Body of pancreas (tissue), 4 donors: ENCODE measurements at regions not wholly inside any gene's neighbourhood (a gene's known extent, or its start where the extent isn't known, plus 50 kb on each side); places are given as distances from the start of the nearest gene placed in this dataset.

Experiments used
- ATAC-seq: fragments of 150-250 bp; one replicate; pipeline ENCODE4 v1.9.1; 2016
- DNase-seq, 4 donors: peaks; one replicate each; pipeline ENCODE4 v3.0.0-alpha.2; 2019
- H3K27ac ChIP-seq, 4 donors: fragments of 200-600 bp; sonication (generic); 1 replicate in 3 of 4; 2 replicates in 1 of 4; pipeline versions ENCODE4 v1.5.1 to v1.6.1; 2016 to 2019; ENCODE audit warnings: mild to moderate bottlenecking in 1 of 4, mixed read lengths in 1 of 4, moderate library complexity in 1 of 4
- H3K27me3 ChIP-seq, 2 donors: fragments of 200-600 bp; sonication (generic); one replicate each; pipeline ENCODE4 v1.6.0; 2016; ENCODE audit warnings: mild to moderate bottlenecking in 1 of 2
- H3K36me3 ChIP-seq, 2 donors: fragments of 200-600 bp; sonication (generic); replicated peaks in 1 of 2; 2 replicates each; pipeline ENCODE4 v1.5.1; 2016; ENCODE audit warnings: low read depth in 2 of 2; ENCODE audit not compliant: insufficient read depth in 1 of 2
- H3K4me1 ChIP-seq: fragments of 200-600 bp; sonication (generic); one replicate; pipeline ENCODE4 v1.6.0; 2016
- H3K4me3 ChIP-seq, 2 donors: fragments of 200-600 bp; sonication (generic); 1 replicate in 1 of 2; 2 replicates in 1 of 2; pipeline ENCODE4 v1.5.1; 2016 to 2019
- H3K9me3 ChIP-seq, 3 donors: fragments of 200-600 bp; sonication (generic); 1 replicate in 2 of 3; 2 replicates in 1 of 3; pipeline ENCODE4 v1.5.1; 2016
- POLR2A ChIP-seq, 3 donors: fragments of 450-650 bp; IDR thresholded peaks; one replicate each; pipeline ENCODE4 v1.6.1; 2016; ENCODE audit warnings: antibody characterized with exemption in 3 of 3, mild to moderate bottlenecking in 2 of 3
- WGBS, 2 donors: methylation state at CpG; one replicate each; pipeline ENCODE4 v1.1.5; 2017; 5-methylcytosine and 5-hydroxymethylcytosine counted together
- intact Hi-C: fragments of 100-400 bp; cut with DNase I; formaldehyde crosslinking; loops from one replicate; pipeline ENCODE4 v1.15.1; 2023
- TF ChIP-seq, protein P1 (sequence below), 7 experiments: fragments of 450-650 bp in 4 of 7; fragments of 200-600 bp in 3 of 7; sonication (generic) in 3 of 7; IDR thresholded peaks; one replicate each; pipeline ENCODE4 v1.5.1; 2016 to 2019; ENCODE audit warnings: antibody characterized with exemption in 7 of 7

- H3K4me3 ChIP-seq: no peak overlapping the region
- 70 to 74% methylated on average over 3 of the region's 3 CpGs for WGBS, 2 donors
- H3K36me3 ChIP-seq: no peaks in the 10 kb centered on the region
- no peaks in the 10 kb centered on the region for H3K9me3 ChIP-seq
- no peaks in the 10 kb centered on the region for H3K4me1 ChIP-seq
- intact Hi-C loops: no loop called here
- ATAC-seq: no peak
- no peak for DNase-seq
- no peaks in the 10 kb centered on the region for H3K27me3 ChIP-seq
- H3K27ac ChIP-seq: no peak overlapping the region
- TF ChIP-seq, protein P1, sequence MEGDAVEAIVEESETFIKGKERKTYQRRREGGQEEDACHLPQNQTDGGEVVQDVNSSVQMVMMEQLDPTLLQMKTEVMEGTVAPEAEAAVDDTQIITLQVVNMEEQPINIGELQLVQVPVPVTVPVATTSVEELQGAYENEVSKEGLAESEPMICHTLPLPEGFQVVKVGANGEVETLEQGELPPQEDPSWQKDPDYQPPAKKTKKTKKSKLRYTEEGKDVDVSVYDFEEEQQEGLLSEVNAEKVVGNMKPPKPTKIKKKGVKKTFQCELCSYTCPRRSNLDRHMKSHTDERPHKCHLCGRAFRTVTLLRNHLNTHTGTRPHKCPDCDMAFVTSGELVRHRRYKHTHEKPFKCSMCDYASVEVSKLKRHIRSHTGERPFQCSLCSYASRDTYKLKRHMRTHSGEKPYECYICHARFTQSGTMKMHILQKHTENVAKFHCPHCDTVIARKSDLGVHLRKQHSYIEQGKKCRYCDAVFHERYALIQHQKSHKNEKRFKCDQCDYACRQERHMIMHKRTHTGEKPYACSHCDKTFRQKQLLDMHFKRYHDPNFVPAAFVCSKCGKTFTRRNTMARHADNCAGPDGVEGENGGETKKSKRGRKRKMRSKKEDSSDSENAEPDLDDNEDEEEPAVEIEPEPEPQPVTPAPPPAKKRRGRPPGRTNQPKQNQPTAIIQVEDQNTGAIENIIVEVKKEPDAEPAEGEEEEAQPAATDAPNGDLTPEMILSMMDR (IDR thresholded peaks at IDR 0.05): no peak
- TF ChIP-seq POLR2A (IDR thresholded peaks at IDR 0.05): no peak
Measured at GRCh38 chr2:104004821-104005220, 849.1 kb upstream of the POU3F3 start.

GRCh38 chr2:104016801-104017200, 837.1 kb upstream of the POU3F3 start:
- no peak for ATAC-seq
- Histone ChIP-seq H3K9me3 (no peaks in the 10 kb centered on the region), H3K4me1 (no peaks in the 10 kb centered on the region), H3K27me3 (no peaks in the 10 kb centered on the region), H3K4me3 (no peak overlapping the region), H3K36me3 (no peaks in the 10 kb centered on the region), H3K27ac (no peak overlapping the region)
- intact Hi-C loops: no loop called here
- DNase-seq: no peak
- WGBS, 2 donors: 47 to 57% methylated on average over 3 of the region's 3 CpGs
- TF ChIP-seq POLR2A (IDR thresholded peaks at IDR 0.05): no peak
- TF ChIP-seq, protein P1 (IDR thresholded peaks at IDR 0.05): no peak

DNA sequence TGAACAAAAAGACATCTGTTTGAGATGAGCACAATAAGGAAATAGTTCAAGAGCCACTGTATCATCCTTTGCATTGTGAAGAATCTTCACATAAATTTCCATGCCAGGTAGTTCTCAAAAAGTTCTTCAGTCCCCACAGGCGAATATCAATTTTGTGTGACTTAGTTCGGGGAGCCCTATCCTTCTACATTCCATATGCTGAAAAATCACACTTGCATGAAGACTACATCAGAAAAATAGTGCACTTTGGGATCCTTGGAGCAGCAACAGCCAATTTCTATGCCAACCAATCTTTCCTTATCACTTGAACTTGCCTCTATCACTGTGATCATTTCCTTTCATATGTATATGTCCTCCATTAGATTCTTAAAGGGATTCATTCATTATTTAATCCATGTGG, 830.6 kb upstream of the POU3F3 start:
- DNase-seq (no peak), ATAC-seq (no peak)
- H3K4me1 ChIP-seq: no peaks in the 10 kb centered on the region
- TF ChIP-seq POLR2A (IDR thresholded peaks at IDR 0.05): no peak
- TF ChIP-seq, protein P1 (IDR thresholded peaks at IDR 0.05): no peak
- no peaks in the 10 kb centered on the region for H3K9me3 ChIP-seq
- intact Hi-C loops: no loop called here
- H3K27ac ChIP-seq: no peak overlapping the region
- H3K27me3 ChIP-seq: no peaks in the 10 kb centered on the region
- H3K4me3 ChIP-seq: no peak overlapping the region
- H3K36me3 ChIP-seq: no peaks in the 10 kb centered on the region
- 76% methylated on average over 2 of the region's 2 CpGs for WGBS, 2 donors

- intact Hi-C loops: no loop called here
- Histone ChIP-seq H3K27ac (no peak overlapping the region), H3K36me3 (no peaks in the 10 kb centered on the region), H3K27me3 (no peaks in the 10 kb centered on the region), H3K9me3 (no peaks in the 10 kb centered on the region), H3K4me3 (no peak overlapping the region), H3K4me1 (no peaks in the 10 kb centered on the region)
- no peak for ATAC-seq
- TF ChIP-seq, protein P1 (IDR thresholded peaks at IDR 0.05): no peak
- TF ChIP-seq POLR2A (IDR thresholded peaks at IDR 0.05): no peak
- WGBS, 2 donors: 32 to 40% methylated on average over 8 of the region's 8 CpGs
- no peak for DNase-seq
Measured at GRCh38 chr2:104023765-104024164, 830.1 kb upstream of the POU3F3 start.

DNA sequence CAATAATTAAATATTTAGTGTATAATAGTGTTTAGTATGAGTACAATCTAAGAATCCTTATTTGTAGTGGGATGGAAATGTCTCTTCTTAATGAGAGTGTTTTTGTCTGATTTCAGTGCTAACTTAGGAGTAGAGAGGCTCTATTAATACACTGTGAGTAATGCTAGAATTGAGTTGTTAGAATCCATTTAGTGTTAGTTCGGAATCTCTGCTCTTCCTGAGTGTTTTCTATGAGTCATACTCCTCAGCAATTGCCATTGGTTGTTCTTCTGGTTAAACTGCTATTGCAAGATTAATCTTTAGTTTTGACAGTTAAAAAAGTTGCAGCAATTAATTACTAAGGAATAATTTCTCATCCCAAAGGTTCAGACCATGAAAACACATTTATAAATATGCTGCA, 828.6 kb upstream of the POU3F3 start:
- intact Hi-C loops: no loop called here
- Histone ChIP-seq H3K27me3 (no peaks in the 10 kb centered on the region), H3K36me3 (no peaks in the 10 kb centered on the region), H3K9me3 (no peaks in the 10 kb centered on the region), H3K4me1 (no peaks in the 10 kb centered on the region), H3K4me3 (no peak overlapping the region), H3K27ac (no peak overlapping the region)
- 39 to 55% methylated on average over 1 of the region's 1 CpG for WGBS, 2 donors
- no peak for ATAC-seq
- no peak for TF ChIP-seq POLR2A (IDR thresholded peaks at IDR 0.05)
- TF ChIP-seq, protein P1 (IDR thresholded peaks at IDR 0.05): no peak
- DNase-seq: no peak
